SK-MEL-5 (cell line): ENCODE measurements at regions not wholly inside any gene's neighbourhood (a gene's known extent, or its start where the extent isn't known, plus 50 kb on each side); places are given as distances from the start of the nearest gene placed in this dataset.
"Not testable (repeated sequence)": the region's sequence is repeated elsewhere in the genome, so short reads cannot be mapped to it uniquely, and the experiment has no call there.

Source experiments
- DNase-seq: peaks from one replicate; pipeline ENCODE4 v3.0.0-alpha.2; 2016; ENCODE audit warnings: low read depth, low spot score
- in situ Hi-C: cut with HindIII; loops from 2 replicates; pipeline ENCODE4 v1.10.0; 2016; ENCODE audit warnings: low sequenced_read_pairs, high pct_unique_total_duplicates, low pct_unique_long_range_greater_than_20kb

GRCh38 chr12:25675808-25676207 is 122.7 kb upstream of the LMNTD1 start:
- in situ Hi-C loops, result no loop called here
- no peak for DNase-seq

GRCh38 chr12:25677232-25677937 is 124.3 kb upstream of the LMNTD1 start:
- in situ Hi-C loops, result no loop called here
- peak; percentile 41 for DNase-seq

GRCh38 chr12:25681580-25681979 is 128.5 kb upstream of the LMNTD1 start:
- in situ Hi-C loops, result no loop called here
- no peak for DNase-seq

- DNase-seq, result no peak
- in situ Hi-C loops, result no loop called here
Measured at GRCh38 chr12:25682421-25682820, 129.3 kb upstream of the LMNTD1 start.

- no peak for DNase-seq
- in situ Hi-C loops, result no loop called here
Measured at GRCh38 chr12:25684070-25684469, 131.0 kb upstream of the LMNTD1 start.

- DNase-seq, result no peak
- in situ Hi-C loops, result no loop called here
Measured at GRCh38 chr12:25686351-25686750, 133.3 kb upstream of the LMNTD1 start.

GRCh38 chr12:25687226-25687625 is 134.1 kb upstream of the LMNTD1 start:
- in situ Hi-C loops, result no loop called here

GRCh38 chr12:25688851-25689250 is 135.8 kb upstream of the LMNTD1 start:
- in situ Hi-C loops, result not testable (repeated sequence)

More at GRCh38 chr12:25687226-25687625, 134.1 kb upstream of the LMNTD1 start:
- DNase-seq, result no peak

GRCh38 chr12:25689996-25690501 is 137.0 kb upstream of the LMNTD1 start:
- no peak for DNase-seq
- in situ Hi-C loops, result no loop called here

More at GRCh38 chr12:25688851-25689250, 135.8 kb upstream of the LMNTD1 start:
- not testable (repeated sequence) for DNase-seq

GRCh38 chr12:25690996-25691864 is 138.1 kb upstream of the LMNTD1 start:
- DNase-seq, result no peak
- in situ Hi-C loops, result no loop called here

GRCh38 chr12:25691865-25692114 is 138.7 kb upstream of the LMNTD1 start:
- in situ Hi-C loops, result no loop called here
- DNase-seq, result no peak

GRCh38 chr12:25692115-25693035 is 139.3 kb upstream of the LMNTD1 start:
- in situ Hi-C loops, result no loop called here
- DNase-seq, result no peak

GRCh38 chr12:25694072-25694471 is 141.0 kb upstream of the LMNTD1 start:
- in situ Hi-C loops, result no loop called here
- peak; percentile 86 for DNase-seq

- in situ Hi-C loops, result no loop called here
- no peak for DNase-seq
Measured at GRCh38 chr12:25695574-25695973, 142.5 kb upstream of the LMNTD1 start.

- in situ Hi-C loops, result no loop called here
- no peak for DNase-seq
Measured at GRCh38 chr12:25698772-25699171, 145.7 kb upstream of the LMNTD1 start.

- DNase-seq, result no peak
- in situ Hi-C loops, result no loop called here
Measured at GRCh38 chr12:25699454-25699853, 146.4 kb upstream of the LMNTD1 start.

- in situ Hi-C loops, result no loop called here
- no peak for DNase-seq
Measured at GRCh38 chr12:25701290-25701689, 148.2 kb upstream of the LMNTD1 start.

- in situ Hi-C loops, result no loop called here
- no peak for DNase-seq
Measured at GRCh38 chr12:25702553-25702952, 149.5 kb upstream of the LMNTD1 start.
